HUES64 (cell line): ENCODE measurements at regions not wholly inside any gene's neighbourhood (a gene's known extent, or its start where the extent isn't known, plus 50 kb on each side); places are given as distances from the start of the nearest gene placed in this dataset.
"Not testable (repeated sequence)": the region's sequence is repeated elsewhere in the genome, so short reads cannot be mapped to it uniquely, and the experiment has no call there.

ENCODE experiments used
- H3K27ac ChIP-seq: 2 replicates; pipeline ENCODE4 v1.7.0; 2013; ENCODE audit warnings: low read depth, low read length, inconsistent platforms
- H3K27me3 ChIP-seq: 2 replicates; pipeline ENCODE4 v1.6.1; 2013; ENCODE audit warnings: mild to moderate bottlenecking, low read length; ENCODE audit not compliant: insufficient read depth
- H3K36me3 ChIP-seq: 2 replicates; pipeline ENCODE4 v1.6.1; 2013; ENCODE audit warnings: mild to moderate bottlenecking, low read length; ENCODE audit not compliant: insufficient read depth
- H3K4me1 ChIP-seq: 2 replicates; pipeline ENCODE4 v1.6.1; 2013; ENCODE audit warnings: mild to moderate bottlenecking, low read length, moderate library complexity; ENCODE audit not compliant: insufficient read depth
- H3K4me3 ChIP-seq: 2 replicates; pipeline ENCODE4 v1.5.1; 2013; ENCODE audit warnings: mild to moderate bottlenecking, low read length, moderate library complexity
- H3K9ac ChIP-seq: 2 replicates; pipeline ENCODE4 v1.6.1; 2013; ENCODE audit warnings: mild to moderate bottlenecking, low read depth, low read length
- H3K9me3 ChIP-seq: 2 replicates; pipeline ENCODE4 v1.6.1; 2013; ENCODE audit warnings: low read depth, low read length; ENCODE audit not compliant: insufficient read depth
- WGBS: fragments of 150-250, 120-280 bp; methylation state at CpG from one replicate; pipeline ENCODE4 v1.1.7; 2013; ENCODE audit warnings: missing lambda C conversion rate; 5-methylcytosine and 5-hydroxymethylcytosine counted together

DNA sequence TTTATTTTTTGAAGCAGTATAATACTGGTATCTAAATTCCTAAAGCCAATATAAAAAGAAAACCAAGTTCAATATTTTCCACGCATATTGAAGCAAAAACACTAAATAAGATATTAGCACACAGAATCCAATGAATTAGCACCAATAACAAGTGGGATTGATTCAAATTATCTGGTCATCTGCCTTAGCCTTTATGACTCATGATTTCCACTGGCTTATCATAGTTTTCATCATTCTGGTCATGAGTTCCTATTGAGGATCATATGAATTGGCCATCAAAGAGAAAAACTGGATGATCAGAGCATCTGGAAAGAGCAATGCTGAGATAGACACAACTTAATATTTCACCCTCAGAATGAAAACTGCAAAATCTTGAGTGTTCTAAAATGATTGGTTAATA is 809.9 kb downstream of the MCTP2 start:
- no peaks in the 10 kb centered on the region for H3K9me3 ChIP-seq
- H3K9ac ChIP-seq = no peak overlapping the region
- H3K27me3 ChIP-seq = no peaks in the 10 kb centered on the region
- H3K27ac ChIP-seq = no peak overlapping the region
- H3K36me3 ChIP-seq = no peaks in the 10 kb centered on the region
- H3K4me1 ChIP-seq = peaks cover 39% of the 10 kb centered on the region
- no peak overlapping the region for H3K4me3 ChIP-seq
- 96% methylated on average over 1 of the region's 1 CpG for WGBS

DNA sequence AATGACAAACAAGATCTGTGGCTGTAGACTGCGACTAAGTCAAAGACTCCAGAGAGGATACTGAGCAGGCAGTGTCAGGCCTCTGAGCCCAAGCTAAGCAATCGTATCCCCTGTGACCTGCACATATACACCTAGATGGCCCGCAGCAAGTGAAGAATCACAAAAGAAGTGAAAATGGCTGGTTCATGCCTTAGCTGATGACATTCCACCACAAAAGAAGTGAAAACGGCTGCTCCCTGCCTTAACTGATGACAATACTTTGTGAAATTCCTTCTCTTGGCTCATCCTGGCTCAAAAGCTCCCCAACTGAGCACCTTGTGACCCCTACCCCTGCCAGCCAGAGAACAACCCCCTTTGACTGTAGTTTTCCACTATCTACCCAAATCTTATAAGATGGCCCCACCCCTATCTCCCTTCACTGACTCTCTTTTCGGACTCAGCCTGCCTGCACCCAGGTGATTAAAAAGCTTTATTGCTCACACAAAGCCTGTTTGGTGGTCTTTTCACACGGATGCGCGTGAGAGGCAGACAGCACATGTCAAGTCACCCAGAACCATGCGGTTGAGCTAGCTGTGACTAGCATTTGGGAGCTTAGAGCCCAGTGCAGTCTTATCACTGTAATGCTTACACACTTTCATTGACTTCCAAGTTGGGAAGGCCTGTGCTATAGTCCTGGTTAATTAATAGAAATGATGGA is 812.0 kb downstream of the MCTP2 start:
- not testable (repeated sequence) for H3K4me3 ChIP-seq

DNA sequence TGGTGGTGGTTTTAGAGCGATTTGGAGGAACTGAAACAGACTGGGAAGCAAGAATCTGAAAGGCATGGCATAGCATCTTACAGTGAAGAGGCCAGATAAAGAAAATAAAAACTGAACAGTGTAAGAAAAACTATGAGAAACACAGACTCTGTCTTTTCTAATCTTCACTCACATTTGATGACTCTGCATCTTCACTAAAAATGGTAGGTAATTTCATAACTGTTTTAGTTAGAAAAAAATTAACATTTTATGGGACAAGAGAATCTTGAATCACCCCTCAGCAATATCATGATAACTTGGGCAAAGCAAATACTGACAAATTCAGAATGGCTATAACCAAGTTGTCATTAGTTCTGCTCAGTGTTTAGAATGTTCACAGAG is 812.6 kb downstream of the MCTP2 start:
- 67% methylated on average over 1 of the region's 1 CpG for WGBS
- Histone ChIP-seq H3K9me3 (peaks cover 21% of the 10 kb centered on the region), H3K4me3 (no peak overlapping the region), H3K36me3 (no peaks in the 10 kb centered on the region), H3K9ac (no peak overlapping the region), H3K4me1 (peaks cover 43% of the 10 kb centered on the region), H3K27ac (peak overlapping the region; percentile 61; the same call in 1 of the 2 replicates), H3K27me3 (no peaks in the 10 kb centered on the region)

More for the DNA sequence above, 812.0 kb downstream of the MCTP2 start:
- 62% methylated on average over 9 of the region's 9 CpGs for WGBS
- H3K27me3 ChIP-seq, H3K9ac ChIP-seq, H3K36me3 ChIP-seq: not testable (repeated sequence)
- H3K9me3 ChIP-seq = peaks cover 16% of the 10 kb centered on the region
- peaks cover 43% of the 10 kb centered on the region for H3K4me1 ChIP-seq
- peak overlapping the region; percentile 76 for H3K27ac ChIP-seq

DNA sequence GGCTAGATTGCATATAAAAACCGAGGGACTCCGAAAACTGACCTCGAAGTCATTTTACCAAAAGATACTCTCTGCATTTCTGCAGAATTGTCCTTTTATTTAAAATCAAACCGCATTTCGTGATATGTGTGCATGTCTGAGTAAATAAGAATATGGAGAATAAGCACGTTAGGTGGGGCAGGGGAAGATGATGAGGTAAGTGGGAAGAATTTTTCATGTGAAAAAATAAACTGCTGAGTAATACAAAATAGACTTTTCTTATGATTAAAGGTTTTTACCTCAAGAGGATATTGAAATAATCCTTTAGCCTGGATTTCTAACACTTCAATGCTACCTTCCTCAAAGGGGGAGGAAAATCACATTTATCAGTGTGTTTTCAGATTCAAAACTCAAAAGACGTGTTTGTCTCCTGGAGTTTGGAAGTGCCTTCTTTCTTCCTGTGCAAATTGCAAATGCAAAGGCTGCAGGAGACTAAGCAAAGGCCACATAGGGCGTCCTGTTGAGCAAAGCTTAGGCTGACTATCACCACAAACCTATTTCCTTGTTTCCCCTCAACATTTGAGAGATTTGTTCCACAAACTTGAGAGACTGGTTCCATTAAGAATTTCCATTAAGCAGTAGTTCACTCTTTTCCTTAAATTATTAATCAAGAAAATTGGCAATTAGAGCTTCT is 813.5 kb downstream of the MCTP2 start:
- H3K27ac ChIP-seq = peak overlapping the region; percentile 88
- 55% methylated on average over 8 of the region's 8 CpGs for WGBS

DNA sequence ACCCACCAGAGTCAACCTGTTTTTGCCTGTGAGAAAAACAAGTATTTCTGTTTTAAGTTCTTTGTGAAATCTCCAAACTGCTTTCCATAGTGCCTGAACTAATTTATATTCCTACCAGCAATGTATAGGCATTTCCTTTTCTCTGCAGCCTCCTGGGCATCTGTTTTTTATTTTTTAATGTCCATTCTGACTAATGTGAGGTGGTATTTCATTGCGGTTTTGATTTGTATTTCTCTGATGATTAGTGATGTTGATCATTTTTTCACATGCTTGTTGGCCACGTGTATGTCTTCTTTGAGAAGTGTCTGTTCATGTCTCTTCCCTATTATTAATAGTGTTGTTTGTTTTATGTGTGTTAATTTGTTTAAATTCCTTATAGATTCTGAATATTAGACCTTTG is 820.5 kb downstream of the MCTP2 start:
- Histone ChIP-seq H3K36me3 (no peaks in the 10 kb centered on the region), H3K9ac (no peak overlapping the region), H3K27me3 (no peaks in the 10 kb centered on the region), H3K4me1 (no peaks in the 10 kb centered on the region), H3K27ac (no peak overlapping the region), H3K9me3 (peaks cover 24% of the 10 kb centered on the region), H3K4me3 (no peak overlapping the region)
- 97% methylated on average over 2 of the region's 2 CpGs for WGBS

More for the DNA sequence above, 813.5 kb downstream of the MCTP2 start:
- Histone ChIP-seq H3K36me3 (no peaks in the 10 kb centered on the region), H3K9ac (0 out of 2 replicates have a peak overlapping the region, but pooled peaks have one; percentile 27), H3K9me3 (peaks cover 21% of the 10 kb centered on the region), H3K4me1 (peaks cover 43% of the 10 kb centered on the region), H3K4me3 (peak overlapping the region; percentile 1; the same call in 1 of the 2 replicates), H3K27me3 (no peaks in the 10 kb centered on the region)

DNA sequence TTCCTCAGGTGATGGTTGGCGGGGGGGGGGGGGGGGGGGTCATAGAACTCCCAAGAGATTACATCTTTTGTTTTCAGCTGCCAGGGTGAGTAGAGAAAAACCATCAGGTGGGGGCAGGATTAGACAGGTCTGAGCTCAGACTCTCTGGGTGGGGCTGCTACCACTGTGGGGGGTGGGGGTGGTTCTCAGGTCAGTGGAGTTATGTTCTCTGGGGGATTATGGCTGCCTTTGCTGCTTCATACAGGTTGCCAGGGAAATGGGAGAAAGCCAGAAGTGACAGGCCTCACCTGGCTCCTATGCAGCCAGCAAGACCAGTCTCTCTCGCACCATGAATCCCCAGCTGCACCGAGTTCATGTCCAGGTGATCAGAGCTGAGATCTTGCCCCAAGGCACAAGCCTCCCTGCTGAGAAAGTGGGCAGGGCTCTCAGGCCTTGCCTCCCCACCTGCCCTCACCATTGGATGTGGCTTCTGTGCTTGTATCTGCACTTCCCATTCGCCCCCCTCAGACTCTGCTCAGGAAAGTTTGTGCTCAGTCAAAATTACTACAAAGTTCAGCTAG is 828.1 kb downstream of the MCTP2 start:
- WGBS = 95% methylated on average over 4 of the region's 4 CpGs
- Histone ChIP-seq H3K4me3 (no peak overlapping the region), H3K9ac (no peak overlapping the region), H3K27ac (no peak overlapping the region), H3K27me3 (no peaks in the 10 kb centered on the region), H3K4me1 (no peaks in the 10 kb centered on the region), H3K9me3 (peaks cover 11% of the 10 kb centered on the region), H3K36me3 (no peaks in the 10 kb centered on the region)

DNA sequence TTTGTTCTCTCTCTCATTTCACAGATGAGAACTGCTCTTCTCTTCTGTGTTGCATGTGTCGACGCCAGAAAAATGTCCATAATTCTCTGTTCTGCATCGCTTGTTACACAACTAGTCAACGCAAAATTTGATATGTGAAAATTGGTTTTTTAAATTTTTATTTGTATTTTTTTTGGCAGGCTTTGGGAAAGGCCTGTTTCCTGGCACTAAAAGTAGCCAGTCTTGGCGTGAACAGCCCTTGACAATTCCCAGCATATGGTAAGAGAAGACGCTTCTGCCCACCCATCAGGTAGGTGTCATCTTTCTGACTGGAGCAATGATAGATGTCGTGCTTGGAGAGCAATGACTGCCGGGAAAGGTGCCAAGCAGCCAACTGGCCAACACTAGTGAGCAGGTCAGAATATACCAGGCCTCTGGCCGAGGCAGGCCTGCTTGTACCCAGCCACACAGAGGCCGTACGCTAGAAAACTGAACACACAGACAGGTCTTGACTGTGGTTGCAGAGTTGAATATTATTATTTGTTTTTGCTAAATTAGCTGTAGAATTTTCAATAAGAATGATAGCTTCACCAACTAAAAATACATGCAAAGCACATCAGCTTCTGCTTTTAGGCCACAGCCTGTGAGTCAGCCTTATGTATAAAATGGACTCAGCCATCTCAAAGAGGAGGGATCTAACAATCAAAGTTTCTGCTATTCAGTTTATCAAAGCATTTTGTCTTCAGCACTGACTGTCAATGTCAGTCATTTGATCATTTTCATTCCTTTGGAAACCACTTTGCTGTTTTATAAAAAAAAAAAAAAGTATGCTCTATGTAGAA is 837.5 kb downstream of the MCTP2 start:
- Histone ChIP-seq H3K4me1 (no peaks in the 10 kb centered on the region), H3K27ac (no peak overlapping the region), H3K36me3 (no peaks in the 10 kb centered on the region), H3K27me3 (no peaks in the 10 kb centered on the region), H3K9me3 (peaks cover 8% of the 10 kb centered on the region), H3K9ac (no peak overlapping the region), H3K4me3 (no peak overlapping the region)
- 94% methylated on average over 11 of the region's 11 CpGs for WGBS

DNA sequence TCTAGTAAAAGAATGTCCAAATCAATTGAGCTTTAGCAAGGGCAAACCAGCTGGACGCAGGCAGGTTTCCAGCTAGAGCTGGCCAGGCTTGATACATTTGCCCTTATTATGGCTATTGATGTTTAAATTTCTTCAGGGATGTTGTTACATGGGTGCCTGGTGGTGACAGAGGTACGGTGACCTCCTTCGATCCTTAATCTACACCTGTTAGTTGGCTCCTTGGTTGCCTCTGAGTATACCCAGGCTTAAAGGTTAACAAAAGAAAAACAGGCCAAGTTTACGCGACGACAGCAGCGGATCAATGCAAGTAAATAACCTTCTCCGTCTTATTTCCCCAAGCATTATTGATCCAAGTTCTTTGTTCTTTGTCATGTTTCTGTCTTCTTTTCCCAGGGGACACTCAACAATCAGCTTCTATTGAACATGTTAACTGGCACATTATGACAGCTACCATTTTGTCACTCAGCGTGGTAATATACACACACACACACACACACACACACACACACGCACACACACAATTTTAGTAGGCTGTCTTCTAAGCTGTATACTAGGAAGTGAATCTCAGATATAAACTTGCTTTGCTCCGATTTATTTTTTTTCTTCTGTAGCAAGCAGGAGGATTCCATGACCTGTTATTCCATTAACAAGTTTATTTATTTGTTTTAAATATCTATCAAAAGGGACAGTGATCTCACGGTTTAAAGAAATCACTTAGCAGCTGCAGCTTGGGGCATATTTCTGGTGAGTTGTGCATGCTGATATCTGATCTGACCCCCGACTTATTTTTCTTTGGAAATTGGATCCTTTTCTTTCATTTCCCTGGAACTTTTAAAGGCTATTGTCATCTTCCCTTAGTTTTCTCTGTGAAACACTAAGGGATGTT is 844.7 kb downstream of the MCTP2 start:
- H3K4me1 ChIP-seq = no peaks in the 10 kb centered on the region
- no peaks in the 10 kb centered on the region for H3K27me3 ChIP-seq
- no peaks in the 10 kb centered on the region for H3K36me3 ChIP-seq
- 92% methylated on average over 13 of the region's 13 CpGs for WGBS
- H3K9me3 ChIP-seq = no peaks in the 10 kb centered on the region
- no peak overlapping the region for H3K9ac ChIP-seq
- H3K27ac ChIP-seq = no peak overlapping the region
- no peak overlapping the region for H3K4me3 ChIP-seq

DNA sequence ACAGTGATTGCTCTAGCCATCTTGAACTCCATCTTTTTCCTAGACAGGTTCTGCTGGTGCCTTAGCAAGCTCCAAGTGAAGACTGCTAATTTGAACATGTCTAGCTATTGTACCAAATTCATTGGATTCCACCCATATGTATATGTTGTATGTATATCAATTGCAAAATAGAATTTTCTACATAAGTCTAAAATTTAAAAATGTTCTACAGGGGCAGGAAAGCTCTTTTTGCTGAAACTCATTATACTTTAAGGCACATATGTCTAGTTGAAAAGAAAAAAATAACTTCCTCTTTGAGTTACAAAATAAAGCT is 845.3 kb downstream of the MCTP2 start:
- H3K9ac ChIP-seq = no peak overlapping the region
- H3K4me1 ChIP-seq = no peaks in the 10 kb centered on the region
- H3K36me3 ChIP-seq = no peaks in the 10 kb centered on the region
- H3K27me3 ChIP-seq = no peaks in the 10 kb centered on the region
- no peak overlapping the region for H3K27ac ChIP-seq
- no peaks in the 10 kb centered on the region for H3K9me3 ChIP-seq
- no peak overlapping the region for H3K4me3 ChIP-seq

DNA sequence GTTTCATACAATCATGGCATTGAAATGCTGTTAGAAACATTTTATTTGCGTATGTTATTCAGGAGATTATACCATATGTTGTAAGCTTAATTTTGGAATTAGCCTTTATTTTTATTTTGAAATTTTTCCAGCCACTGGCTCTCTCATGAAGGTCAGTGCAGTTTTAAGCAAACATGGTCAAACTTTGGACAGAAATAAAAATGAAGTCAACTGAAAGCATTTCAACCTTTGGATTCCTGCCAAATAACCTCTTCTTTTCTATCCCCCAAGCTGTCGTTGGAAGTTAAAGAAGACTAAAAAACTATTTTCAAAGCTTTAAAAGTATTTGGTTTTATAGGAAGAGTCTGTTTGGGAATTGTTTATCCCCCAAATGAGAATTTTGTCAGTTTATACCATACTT is 846.6 kb downstream of the MCTP2 start:
- H3K4me3 ChIP-seq = no peak overlapping the region
- H3K4me1 ChIP-seq = no peaks in the 10 kb centered on the region
- no peak overlapping the region for H3K27ac ChIP-seq
- no peak overlapping the region for H3K9ac ChIP-seq
- no peaks in the 10 kb centered on the region for H3K27me3 ChIP-seq
- H3K36me3 ChIP-seq = no peaks in the 10 kb centered on the region
- H3K9me3 ChIP-seq = no peaks in the 10 kb centered on the region
- 82% methylated on average over 2 of the region's 2 CpGs for WGBS
